Keratinocyte (primary cell): ENCODE measurements at regions not wholly inside any gene's neighbourhood (a gene's known extent, or its start where the extent isn't known, plus 50 kb on each side); places are given as distances from the start of the nearest gene placed in this dataset.
A peak's percentile ranks its signal among the peaks of the same experiment; 100 is the strongest.

Experiments used
- DNase-seq: peaks from one replicate; pipeline ENCODE4 v3.0.0-alpha.2; 2011; ENCODE audit warnings: low read depth, missing footprints, low spot score
- FAIRE-seq: peaks from 2 replicates; lab custom pipeline; 2011; peaks lifted over from hg19 to GRCh38; lab: Jason Lieb, UNC
- H2AFZ ChIP-seq: 2 replicates; pipeline ENCODE4 v1.6.0; 2012; ENCODE audit warnings: low read length, control low read depth, inconsistent platforms; ENCODE audit not compliant: control insufficient read depth
- H3K27ac ChIP-seq: 2 replicates; pipeline ENCODE4 v1.5.1; 2011; ENCODE audit warnings: low read length; ENCODE audit not compliant: control insufficient read depth, insufficient read depth
- H3K27me3 ChIP-seq: 3 replicates; pipeline ENCODE4 v1.6.0; 2011; ENCODE audit warnings: low read length; ENCODE audit not compliant: control insufficient read depth, insufficient read depth; ENCODE audit errors: extremely low read depth
- H3K36me3 ChIP-seq, 2 experiments: 2 replicates in 1 of 2; 3 replicates in 1 of 2; pipeline ENCODE4 v1.5.1; 2011; ENCODE audit warnings: low read length in 2 of 2, mild to moderate bottlenecking in 1 of 2; ENCODE audit not compliant: control insufficient read depth in 2 of 2, insufficient read depth in 2 of 2; ENCODE audit errors: extremely low read depth in 1 of 2
- H3K4me1 ChIP-seq: 3 replicates; pipeline ENCODE4 v1.5.1; 2011; ENCODE audit warnings: low read length; ENCODE audit not compliant: control insufficient read depth, insufficient read depth; ENCODE audit errors: extremely low read depth
- H3K4me2 ChIP-seq: 3 replicates; pipeline ENCODE4 v1.6.0; 2011; ENCODE audit warnings: low read depth, low read length; ENCODE audit not compliant: control insufficient read depth, insufficient read depth; ENCODE audit errors: extremely low read depth
- H3K4me3 ChIP-seq, 3 experiments: fragments of 200-600 bp in 1 of 3; sonication (generic) in 1 of 3; 2 replicates in 2 of 3; 3 replicates in 1 of 3; pipeline ENCODE4 v1.5.1; 2011 to 2016; ENCODE audit warnings: low read length in 3 of 3, mild to moderate bottlenecking in 3 of 3, control low read depth in 2 of 3, inconsistent platforms in 1 of 3, low read depth in 1 of 3, mixed read lengths in 1 of 3, mixed run types in 1 of 3, moderate library complexity in 1 of 3; ENCODE audit not compliant: control insufficient read depth in 2 of 3, insufficient read depth in 2 of 3; ENCODE audit errors: extremely low read depth in 1 of 3
- H3K79me2 ChIP-seq: 2 replicates; pipeline ENCODE4 v1.6.0; 2012; ENCODE audit warnings: low read length; ENCODE audit not compliant: control insufficient read depth, insufficient read depth
- H3K9ac ChIP-seq: 3 replicates; pipeline ENCODE4 v1.6.0; 2011; ENCODE audit warnings: low read length; ENCODE audit not compliant: control insufficient read depth, insufficient read depth; ENCODE audit errors: extremely low read depth
- H3K9me1 ChIP-seq: 3 replicates; pipeline ENCODE4 v1.6.0; 2011; ENCODE audit warnings: low read length; ENCODE audit not compliant: control insufficient read depth, insufficient read depth; ENCODE audit errors: extremely low read depth
- H3K9me3 ChIP-seq: 2 replicates; pipeline ENCODE4 v1.5.1; 2012; ENCODE audit warnings: low read depth, low read length; ENCODE audit not compliant: control insufficient read depth
- H4K20me1 ChIP-seq: 3 replicates; pipeline ENCODE4 v1.6.0; 2011; ENCODE audit warnings: low read length; ENCODE audit not compliant: control insufficient read depth, insufficient read depth; ENCODE audit errors: extremely low read depth
- EZH2 ChIP-seq: IDR thresholded peaks from one replicate; pipeline ENCODE4 v1.6.1; 2012; ENCODE audit warnings: inconsistent platforms, mild to moderate bottlenecking, low read length, moderate library complexity
- dilution Hi-C: fragments of 300-500 bp; cut with MboI; formaldehyde crosslinking; loops from one replicate; pipeline ENCODE4 v1.7.0; 2020; ENCODE audit warnings: low sequenced_read_pairs; ENCODE audit not compliant: extremely low pct_ligation_motif_present
- TF ChIP-seq, protein P1 (sequence below), 3 experiments: IDR thresholded peaks in 1 of 3; conservative IDR thresholded peaks in 1 of 3; optimal IDR thresholded peaks in 1 of 3; 2 replicates in 2 of 3; 3 replicates in 1 of 3; pipeline versions ENCODE3 to v1.5.1; 2011; ENCODE audit warnings: low read length in 3 of 3, mild to moderate bottlenecking in 3 of 3, moderate library complexity in 2 of 3, control low read depth in 1 of 3, inconsistent platforms in 1 of 3; ENCODE audit not compliant: insufficient read depth in 2 of 3; ENCODE audit errors: extremely low read depth in 1 of 3

DNA sequence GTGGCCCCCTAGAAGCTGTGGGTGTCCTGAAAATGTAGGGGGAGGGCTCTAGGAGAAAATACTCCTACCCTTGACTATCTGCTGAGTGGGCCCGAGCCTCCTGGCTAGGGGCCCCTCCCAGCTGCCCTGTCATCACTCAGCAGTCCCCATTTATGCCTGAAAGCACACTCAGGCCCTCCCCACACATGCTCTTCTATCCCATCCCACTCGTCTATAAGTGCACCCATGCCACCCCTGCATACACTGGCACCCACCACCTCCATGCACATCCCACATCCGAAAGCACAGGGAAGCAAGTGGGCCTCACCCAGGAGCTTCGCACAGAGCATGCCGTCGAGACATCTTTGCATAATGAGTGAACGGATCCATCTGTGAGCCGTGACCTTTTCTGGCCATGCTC, 80.4 kb upstream of the POU3F1 start:
- Histone ChIP-seq H3K4me3 (no peak overlapping the region), H3K9me1 (peaks cover 3% of the 10 kb centered on the region), H3K9me3 (no peaks in the 10 kb centered on the region), H3K27me3 (no peaks in the 10 kb centered on the region), H3K27ac (peak overlapping the region; percentile 81), H3K4me1 (peaks cover 54% of the 10 kb centered on the region), H2AFZ (no peak overlapping the region), H3K79me2 (no peaks in the 10 kb centered on the region), H3K4me2 (peak overlapping the region; percentile 76), H4K20me1 (no peaks in the 10 kb centered on the region), H3K9ac (peak overlapping the region; percentile 58), H3K36me3 (no peaks in the 10 kb centered on the region)
- no peak for TF ChIP-seq EZH2
- TF ChIP-seq, protein P1, sequence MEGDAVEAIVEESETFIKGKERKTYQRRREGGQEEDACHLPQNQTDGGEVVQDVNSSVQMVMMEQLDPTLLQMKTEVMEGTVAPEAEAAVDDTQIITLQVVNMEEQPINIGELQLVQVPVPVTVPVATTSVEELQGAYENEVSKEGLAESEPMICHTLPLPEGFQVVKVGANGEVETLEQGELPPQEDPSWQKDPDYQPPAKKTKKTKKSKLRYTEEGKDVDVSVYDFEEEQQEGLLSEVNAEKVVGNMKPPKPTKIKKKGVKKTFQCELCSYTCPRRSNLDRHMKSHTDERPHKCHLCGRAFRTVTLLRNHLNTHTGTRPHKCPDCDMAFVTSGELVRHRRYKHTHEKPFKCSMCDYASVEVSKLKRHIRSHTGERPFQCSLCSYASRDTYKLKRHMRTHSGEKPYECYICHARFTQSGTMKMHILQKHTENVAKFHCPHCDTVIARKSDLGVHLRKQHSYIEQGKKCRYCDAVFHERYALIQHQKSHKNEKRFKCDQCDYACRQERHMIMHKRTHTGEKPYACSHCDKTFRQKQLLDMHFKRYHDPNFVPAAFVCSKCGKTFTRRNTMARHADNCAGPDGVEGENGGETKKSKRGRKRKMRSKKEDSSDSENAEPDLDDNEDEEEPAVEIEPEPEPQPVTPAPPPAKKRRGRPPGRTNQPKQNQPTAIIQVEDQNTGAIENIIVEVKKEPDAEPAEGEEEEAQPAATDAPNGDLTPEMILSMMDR (optimal IDR thresholded peaks at IDR 0.05 in 1 of 3, IDR thresholded peaks at IDR 0.05 in 1 of 3, conservative IDR thresholded peaks at IDR 0.05 in 1 of 3; ENCODE audit: extremely low read depth in 1 of 3, insufficient read depth in 2 of 3, low read length in 3 of 3), result no peak
- FAIRE-seq (no peak), DNase-seq (no peak)
- dilution Hi-C loops, result no loop called here

DNA sequence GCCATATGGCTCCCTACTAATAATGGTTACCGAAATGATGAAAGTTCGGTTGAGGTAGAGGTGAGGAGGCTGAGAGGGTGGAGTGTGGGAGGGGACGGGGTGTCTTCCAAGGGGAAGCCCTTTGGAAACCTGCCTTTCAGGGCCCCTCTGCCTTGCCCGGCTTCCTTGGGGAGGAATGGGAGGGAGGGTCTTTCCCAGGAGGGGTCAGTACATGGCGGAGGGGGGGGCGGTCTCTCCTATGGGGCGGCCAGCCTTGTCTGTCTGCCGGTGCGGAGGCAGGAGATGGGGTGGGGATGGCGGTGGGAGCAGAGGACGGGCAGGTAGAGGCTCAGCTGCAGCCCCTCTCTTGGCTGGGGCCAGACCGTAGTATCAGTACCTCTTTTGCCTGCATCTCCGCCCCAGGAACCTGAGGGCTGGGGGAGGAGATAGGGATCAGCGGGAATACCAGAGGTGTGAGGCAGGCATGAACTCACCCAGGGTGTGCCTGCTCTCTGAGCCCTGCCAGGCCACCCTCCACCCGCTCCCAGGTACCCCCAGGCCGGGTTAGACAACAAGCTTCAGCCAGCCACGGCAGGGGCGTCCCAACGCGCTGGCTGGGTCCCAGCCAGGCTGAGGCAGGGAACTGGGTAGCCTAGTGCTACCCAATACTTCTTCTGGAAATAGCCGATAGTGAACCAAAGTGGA, 79.4 kb upstream of the POU3F1 start:
- H2AFZ ChIP-seq, result peak overlapping the region; percentile 29
- H3K4me1 ChIP-seq, result peaks cover 64% of the 10 kb centered on the region
- peaks cover 5% of the 10 kb centered on the region for H3K9me1 ChIP-seq
- dilution Hi-C loops, result no loop called here
- peak overlapping the region; percentile 58 for H3K9ac ChIP-seq
- no peaks in the 10 kb centered on the region for H4K20me1 ChIP-seq
- peak overlapping the region; percentile 81 for H3K27ac ChIP-seq
- H3K4me2 ChIP-seq, result peak overlapping the region; percentile 76
- no peaks in the 10 kb centered on the region for H3K9me3 ChIP-seq
- H3K27me3 ChIP-seq, result no peaks in the 10 kb centered on the region
- peak; percentile 99 for FAIRE-seq
- TF ChIP-seq EZH2, result no peak
- TF ChIP-seq, protein P1 (optimal IDR thresholded peaks at IDR 0.05 in 1 of 3, IDR thresholded peaks at IDR 0.05 in 1 of 3, conservative IDR thresholded peaks at IDR 0.05 in 1 of 3; ENCODE audit: extremely low read depth in 1 of 3, insufficient read depth in 2 of 3, low read length in 3 of 3), result no peak
- H3K79me2 ChIP-seq, result no peaks in the 10 kb centered on the region
- H3K4me3 ChIP-seq, result peak overlapping the region in 2 of 3 experiments; percentile 24 to 29
- no peak for DNase-seq
- no peaks in the 10 kb centered on the region for H3K36me3 ChIP-seq
